ENCODE measurements at regions not wholly inside any gene's neighbourhood (a gene's known extent, or its start where the extent isn't known, plus 50 kb on each side); places are given as distances from the start of the nearest gene placed in this dataset.

GRCh38 chr10:128898133-128898915 lies 568.7 kb upstream of the MGMT start:
- in situ Hi-C loops (cut with MboI; ENCODE audit: low sequenced_read_pairs), result no loop called here

GRCh38 chr10:128898916-128899195 lies 568.2 kb upstream of the MGMT start:
- in situ Hi-C loops (cut with MboI; ENCODE audit: low sequenced_read_pairs), result no loop called here

GRCh38 chr10:128900456-128900855 lies 566.6 kb upstream of the MGMT start:
- in situ Hi-C loops (cut with MboI; ENCODE audit: low sequenced_read_pairs), result no loop called here

GRCh38 chr10:128901236-128901635 lies 565.8 kb upstream of the MGMT start:
- in situ Hi-C loops (cut with MboI; ENCODE audit: low sequenced_read_pairs), result no loop called here

- in situ Hi-C loops (cut with MboI; ENCODE audit: low sequenced_read_pairs), result no loop called here
Measured at GRCh38 chr10:128902031-128902710, 564.9 kb upstream of the MGMT start.

GRCh38 chr10:128907155-128907941 lies 559.7 kb upstream of the MGMT start:
- in situ Hi-C loops (cut with MboI; ENCODE audit: low sequenced_read_pairs), result no loop called here

GRCh38 chr10:128908099-128908498 lies 558.9 kb upstream of the MGMT start:
- in situ Hi-C loops (cut with MboI; ENCODE audit: low sequenced_read_pairs), result no loop called here

GRCh38 chr10:128908499-128908898 lies 558.5 kb upstream of the MGMT start:
- in situ Hi-C loops (cut with MboI; ENCODE audit: low sequenced_read_pairs), result no loop called here

- in situ Hi-C loops (cut with MboI; ENCODE audit: low sequenced_read_pairs), result no loop called here
Measured at GRCh38 chr10:128912568-128913311, 554.3 kb upstream of the MGMT start.

GRCh38 chr10:128914681-128915080 lies 552.4 kb upstream of the MGMT start:
- in situ Hi-C loops (cut with MboI; ENCODE audit: low sequenced_read_pairs), result no loop called here

GRCh38 chr10:128915630-128916029 lies 551.4 kb upstream of the MGMT start:
- in situ Hi-C loops (cut with MboI; ENCODE audit: low sequenced_read_pairs), result no loop called here

GRCh38 chr10:128916383-128916782 lies 550.7 kb upstream of the MGMT start:
- in situ Hi-C loops (cut with MboI; ENCODE audit: low sequenced_read_pairs), result no loop called here

- in situ Hi-C loops (cut with MboI; ENCODE audit: low sequenced_read_pairs), result no loop called here
Measured at GRCh38 chr10:128921389-128922022, 545.5 kb upstream of the MGMT start.

GRCh38 chr10:128922172-128922571 lies 544.9 kb upstream of the MGMT start:
- in situ Hi-C loops (cut with MboI; ENCODE audit: low sequenced_read_pairs), result no loop called here

- in situ Hi-C loops (cut with MboI; ENCODE audit: low sequenced_read_pairs), result no loop called here
Measured at GRCh38 chr10:128922619-128923196, 544.3 kb upstream of the MGMT start.

- in situ Hi-C loops (cut with MboI; ENCODE audit: low sequenced_read_pairs), result no loop called here
Measured at GRCh38 chr10:128924918-128925317, 542.1 kb upstream of the MGMT start.

GRCh38 chr10:128926711-128927110 lies 540.3 kb upstream of the MGMT start:
- in situ Hi-C loops (cut with MboI; ENCODE audit: low sequenced_read_pairs), result no loop called here

GRCh38 chr10:128927497-128928161 lies 539.4 kb upstream of the MGMT start:
- in situ Hi-C loops (cut with MboI; ENCODE audit: low sequenced_read_pairs), result no loop called here

GRCh38 chr10:128928231-128928836 lies 538.7 kb upstream of the MGMT start:
- in situ Hi-C loops (cut with MboI; ENCODE audit: low sequenced_read_pairs), result no loop called here
